ENCODE measurements at regions not wholly inside any gene's neighbourhood (a gene's known extent, or its start where the extent isn't known, plus 50 kb on each side); places are given as distances from the start of the nearest gene placed in this dataset.

DNA sequence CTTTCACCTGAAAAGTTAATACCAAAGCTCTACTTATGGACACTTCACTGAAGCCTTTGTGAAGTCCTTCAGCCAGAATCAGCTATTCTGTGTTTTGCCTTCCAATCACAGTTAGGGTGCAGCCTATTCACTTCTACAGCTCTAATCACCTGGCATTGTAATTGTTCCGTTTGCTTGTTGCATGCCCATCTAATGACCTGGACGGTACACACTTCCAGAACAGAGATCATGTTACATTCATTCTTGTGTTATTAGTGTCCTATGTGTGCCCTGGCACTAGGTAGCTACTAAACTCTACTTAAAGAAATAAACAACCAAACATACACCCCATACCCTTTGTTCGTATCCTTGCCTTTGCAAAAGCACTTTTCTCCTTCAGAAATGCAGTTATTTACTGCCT lies 1162.9 kb upstream of the WWC1 start:
- no peak for DNase-seq (ENCODE audit: low read depth)
- H3K4me3 ChIP-seq (ENCODE audit: low read length) = no peak overlapping the region
- TF ChIP-seq, protein P1, sequence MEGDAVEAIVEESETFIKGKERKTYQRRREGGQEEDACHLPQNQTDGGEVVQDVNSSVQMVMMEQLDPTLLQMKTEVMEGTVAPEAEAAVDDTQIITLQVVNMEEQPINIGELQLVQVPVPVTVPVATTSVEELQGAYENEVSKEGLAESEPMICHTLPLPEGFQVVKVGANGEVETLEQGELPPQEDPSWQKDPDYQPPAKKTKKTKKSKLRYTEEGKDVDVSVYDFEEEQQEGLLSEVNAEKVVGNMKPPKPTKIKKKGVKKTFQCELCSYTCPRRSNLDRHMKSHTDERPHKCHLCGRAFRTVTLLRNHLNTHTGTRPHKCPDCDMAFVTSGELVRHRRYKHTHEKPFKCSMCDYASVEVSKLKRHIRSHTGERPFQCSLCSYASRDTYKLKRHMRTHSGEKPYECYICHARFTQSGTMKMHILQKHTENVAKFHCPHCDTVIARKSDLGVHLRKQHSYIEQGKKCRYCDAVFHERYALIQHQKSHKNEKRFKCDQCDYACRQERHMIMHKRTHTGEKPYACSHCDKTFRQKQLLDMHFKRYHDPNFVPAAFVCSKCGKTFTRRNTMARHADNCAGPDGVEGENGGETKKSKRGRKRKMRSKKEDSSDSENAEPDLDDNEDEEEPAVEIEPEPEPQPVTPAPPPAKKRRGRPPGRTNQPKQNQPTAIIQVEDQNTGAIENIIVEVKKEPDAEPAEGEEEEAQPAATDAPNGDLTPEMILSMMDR (conservative IDR thresholded peaks at IDR 0.05; ENCODE audit: low read depth, low read length) = no peak

DNA sequence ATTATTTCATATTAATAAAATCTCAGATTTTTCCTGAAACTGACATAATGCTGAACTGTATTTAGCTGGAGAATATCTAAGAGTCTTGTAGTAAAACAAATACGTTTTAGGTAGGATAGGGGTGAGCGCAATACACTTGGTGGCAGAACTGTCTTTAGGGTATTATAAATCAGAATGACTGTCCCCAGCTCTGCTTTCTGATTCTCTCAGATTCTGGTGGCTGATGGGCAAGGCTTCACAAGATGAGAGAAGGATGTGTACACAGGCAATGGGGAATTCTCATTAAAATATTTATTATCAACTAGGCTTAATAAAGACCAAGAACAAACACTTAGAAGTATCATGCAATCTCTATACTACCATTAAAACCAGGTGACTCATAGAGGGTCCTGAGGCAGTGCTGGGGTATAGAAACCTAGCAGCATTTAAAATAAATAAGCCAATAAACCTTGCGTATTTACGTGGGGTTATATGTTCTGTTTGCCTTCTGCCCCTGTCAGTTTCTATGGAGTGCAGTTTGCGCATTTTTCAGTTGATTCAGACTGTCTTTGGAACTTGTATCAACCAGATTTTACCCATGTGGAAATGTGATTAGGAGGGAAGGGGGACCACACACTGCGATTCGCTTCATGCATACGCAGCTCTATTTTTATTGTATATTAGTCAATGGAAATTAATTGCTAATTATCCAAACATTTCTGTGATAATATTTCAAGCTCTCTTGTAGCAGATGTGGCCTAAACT lies 1150.7 kb upstream of the WWC1 start:
- H3K4me3 ChIP-seq (ENCODE audit: low read length) = no peak overlapping the region
- no peak for DNase-seq (ENCODE audit: low read depth)
- TF ChIP-seq, protein P1 (conservative IDR thresholded peaks at IDR 0.05; ENCODE audit: low read depth, low read length) = no peak

DNA sequence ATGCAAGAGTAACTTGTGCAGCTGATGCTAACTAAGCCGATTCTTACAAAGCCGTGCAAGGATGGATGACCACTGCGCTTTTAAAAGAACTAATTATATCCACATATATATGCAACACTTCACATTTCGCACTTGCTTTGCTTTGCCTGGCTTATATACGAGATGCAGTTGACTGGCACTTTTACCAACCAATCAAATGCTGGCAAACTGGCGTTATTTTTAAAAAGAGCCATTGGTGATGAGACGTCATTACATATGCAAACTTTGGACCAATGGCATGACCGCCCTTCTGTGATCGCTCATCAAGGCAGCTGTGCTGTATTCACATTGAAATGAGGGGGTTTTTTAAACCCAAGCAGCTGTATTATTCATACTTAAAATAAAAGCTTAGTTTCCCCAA lies 1147.7 kb upstream of the WWC1 start:
- no peak overlapping the region for H3K4me3 ChIP-seq (ENCODE audit: low read length)
- TF ChIP-seq, protein P1 (conservative IDR thresholded peaks at IDR 0.05; ENCODE audit: low read depth, low read length) = no peak
- DNase-seq (ENCODE audit: low read depth) = no peak

- TF ChIP-seq, protein P1 (conservative IDR thresholded peaks at IDR 0.05; ENCODE audit: low read depth, low read length) = no peak
- DNase-seq (ENCODE audit: low read depth) = no peak
- H3K4me3 ChIP-seq (ENCODE audit: low read length) = no peak overlapping the region
These were observed 1145.6 kb upstream of the WWC1 start for GRCh38 chr5:167145841-167146240.

DNA sequence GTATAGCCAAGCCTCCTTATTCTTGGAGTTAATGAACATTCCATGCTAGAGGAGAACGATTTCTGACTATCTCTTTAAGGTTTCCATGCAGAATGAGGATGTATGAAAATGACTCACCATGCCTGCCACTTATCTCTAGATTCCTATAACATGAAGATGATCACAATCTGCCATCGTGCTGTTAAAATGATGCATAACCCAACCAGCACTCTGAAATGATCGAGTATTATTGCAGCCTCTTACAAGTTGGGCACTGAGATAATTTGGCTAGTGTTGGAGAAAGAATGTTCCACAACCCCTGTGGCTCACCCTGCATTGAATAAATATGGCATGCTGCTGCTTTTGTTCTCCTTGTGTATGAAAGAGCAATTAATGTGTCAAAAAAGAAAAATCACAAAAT lies 1143.6 kb upstream of the WWC1 start:
- H3K4me3 ChIP-seq (ENCODE audit: low read length) = no peak overlapping the region
- DNase-seq (ENCODE audit: low read depth) = no peak
- TF ChIP-seq, protein P1 (conservative IDR thresholded peaks at IDR 0.05; ENCODE audit: low read depth, low read length) = no peak

- TF ChIP-seq, protein P1 (conservative IDR thresholded peaks at IDR 0.05; ENCODE audit: low read depth, low read length) = no peak
- no peak overlapping the region for H3K4me3 ChIP-seq (ENCODE audit: low read length)
- peak; percentile 51 for DNase-seq (ENCODE audit: low read depth)
These were observed 1140.8 kb upstream of the WWC1 start for GRCh38 chr5:167150661-167151060.

DNA sequence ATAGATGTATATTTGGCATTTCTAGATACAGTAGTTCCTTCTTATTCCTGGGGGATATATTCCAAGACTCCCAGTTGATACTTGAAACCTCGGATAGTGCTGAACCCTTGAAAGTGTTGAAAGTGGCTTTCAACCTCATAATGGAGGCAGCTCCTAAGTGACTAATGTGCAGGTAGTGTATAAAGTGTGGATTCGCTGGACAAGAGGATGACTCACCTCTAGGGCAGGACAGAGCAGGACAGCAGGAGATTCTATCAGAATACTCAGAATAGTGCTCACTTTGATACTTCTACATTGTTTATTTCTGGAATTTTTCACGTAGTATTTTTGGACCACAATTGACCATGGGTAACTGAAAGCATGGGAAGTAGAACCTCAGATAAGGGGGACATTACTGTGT lies 1138.9 kb upstream of the WWC1 start:
- TF ChIP-seq, protein P1 (conservative IDR thresholded peaks at IDR 0.05; ENCODE audit: low read depth, low read length) = no peak
- H3K4me3 ChIP-seq (ENCODE audit: low read length) = no peak overlapping the region
- no peak for DNase-seq (ENCODE audit: low read depth)
